H1 (cell line): ENCODE measurements at regions not wholly inside any gene's neighbourhood (a gene's known extent, or its start where the extent isn't known, plus 50 kb on each side); places are given as distances from the start of the nearest gene placed in this dataset.

ENCODE experiments used
- HDAC6 ChIP-seq: IDR thresholded peaks from one replicate; pipeline ENCODE4 v1.7.1; 2012; ENCODE audit warnings: low read depth, mild to moderate bottlenecking, inconsistent platforms, low read length, moderate library complexity
- NRF1 ChIP-seq: IDR thresholded peaks from 2 replicates; pipeline ENCODE4 v1.6.1; 2011; ENCODE audit warnings: mild to moderate bottlenecking, low read depth, low read length, improper control_type of control experiment
- RNF2 ChIP-seq: fragments of 200-900, 300-1000 bp; sonication (generic); IDR thresholded peaks from 2 replicates; pipeline ENCODE4 v1.7.1; 2016; ENCODE audit warnings: borderline replicate concordance, low read depth, mild to moderate bottlenecking, antibody characterized with exemption, low read length; ENCODE audit not compliant: poor library complexity, severe bottlenecking; ENCODE audit errors: missing control alignments
- SIN3A ChIP-seq, 2 experiments: IDR thresholded peaks in 1 of 2; conservative IDR thresholded peaks in 1 of 2; 2 replicates each; pipeline ENCODE4 v1.6.1; 2011 to 2012; ENCODE audit warnings: low read length in 2 of 2, improper control_type of control experiment in 1 of 2, low read depth in 1 of 2, mild to moderate bottlenecking in 1 of 2

- TF ChIP-seq RNF2 (no peak), SIN3A (conservative IDR thresholded peaks at IDR 0.05 in 1 of 2, IDR thresholded peaks at IDR 0.05 in 1 of 2; ENCODE audit: low read depth in 1 of 2, low read length in 2 of 2) (no peak), HDAC6 (no peak), NRF1 (no peak)
Observed at GRCh38 chr14:84234281-84234680, 1295.7 kb upstream of the FLRT2 start (continued).
